Muscle of back (tissue), 3 donors: ENCODE measurements at regions not wholly inside any gene's neighbourhood (a gene's known extent, or its start where the extent isn't known, plus 50 kb on each side); places are given as distances from the start of the nearest gene placed in this dataset.

Experiments used
- DNase-seq, 3 donors: peaks; one replicate each; pipeline versions ENCODE4 v3.0.0 to v3.0.0-alpha.2; 2013

- no peak for DNase-seq
These were observed 64.8 kb upstream of the CLSTN2 start for GRCh38 chr3:139870000-139870675.

GRCh38 chr3:139868773-139869172, 66.2 kb upstream of the CLSTN2 start:
- DNase-seq = no peak

- DNase-seq = no peak
These were observed 86.3 kb upstream of the CLSTN2 start for GRCh38 chr3:139848660-139849059.

GRCh38 chr3:139846729-139847128, 88.3 kb upstream of the CLSTN2 start:
- DNase-seq = no peak

GRCh38 chr3:139839659-139840058, 95.3 kb upstream of the CLSTN2 start:
- DNase-seq = no peak

- no peak for DNase-seq
These were observed 96.0 kb upstream of the CLSTN2 start for GRCh38 chr3:139839014-139839413.

- DNase-seq = no peak
These were observed 96.6 kb upstream of the CLSTN2 start for GRCh38 chr3:139838269-139838957.

GRCh38 chr3:139836698-139837464, 98.1 kb upstream of the CLSTN2 start:
- DNase-seq = peak in 2 of 3 donors; percentile 9 to 14

- DNase-seq = peak in 1 of 3 donors; percentile 6
These were observed 98.9 kb upstream of the CLSTN2 start for GRCh38 chr3:139835830-139836683.

- DNase-seq = no peak
These were observed 102.0 kb upstream of the CLSTN2 start for GRCh38 chr3:139832998-139833397.

GRCh38 chr3:139830817-139831216, 104.2 kb upstream of the CLSTN2 start:
- DNase-seq = peak in 1 of 3 donors; percentile 9

- DNase-seq = no peak
These were observed 107.2 kb upstream of the CLSTN2 start for GRCh38 chr3:139827833-139828232.

GRCh38 chr3:139824864-139825263, 110.1 kb upstream of the CLSTN2 start:
- no peak for DNase-seq

- DNase-seq = no peak
These were observed 120.3 kb upstream of the CLSTN2 start for GRCh38 chr3:139814646-139815045.

- no peak for DNase-seq
These were observed 123.7 kb upstream of the CLSTN2 start for GRCh38 chr3:139811331-139811730.

GRCh38 chr3:139808201-139808600, 126.8 kb upstream of the CLSTN2 start:
- no peak for DNase-seq

- no peak for DNase-seq
These were observed 125.5 kb upstream of the NMNAT3 start for GRCh38 chr3:139803294-139803693.

GRCh38 chr3:139797724-139798343, 120.1 kb upstream of the NMNAT3 start:
- peak; percentile 29 to 66 (median 62) for DNase-seq

GRCh38 chr3:139794469-139795265, 116.9 kb upstream of the NMNAT3 start:
- no peak for DNase-seq

GRCh38 chr3:139793408-139793807, 115.6 kb upstream of the NMNAT3 start:
- DNase-seq = no peak
